ENCODE measurements at regions not wholly inside any gene's neighbourhood (a gene's known extent, or its start where the extent isn't known, plus 50 kb on each side); places are given as distances from the start of the nearest gene placed in this dataset.
"Not testable (repeated sequence)": the region's sequence is repeated elsewhere in the genome, so short reads cannot be mapped to it uniquely, and the experiment has no call there.

DNA sequence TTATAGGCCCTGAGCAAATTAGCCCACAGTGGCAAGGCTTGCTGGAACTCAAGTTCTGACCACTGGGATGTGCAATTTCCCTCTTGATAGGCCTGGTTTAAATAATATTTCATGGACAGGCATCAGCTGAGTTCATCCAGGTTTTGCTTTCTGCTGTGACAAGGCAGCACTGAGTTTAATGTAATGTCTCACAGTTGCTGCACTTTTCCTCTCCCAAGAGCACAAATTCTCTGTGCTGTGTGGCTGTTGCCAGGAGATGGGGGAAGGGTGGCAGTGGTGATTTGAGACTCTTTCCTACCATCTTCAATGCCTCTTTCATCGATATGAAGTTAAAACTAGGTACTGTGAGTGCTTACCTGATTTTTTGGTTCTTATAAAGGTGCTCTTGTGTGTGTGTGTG is 272.8 kb upstream of the STXBP6 start:
- Histone ChIP-seq H3K36me3 (ENCODE audit: control insufficient read depth, insufficient read depth, low read length) (no peaks in the 10 kb centered on the region), H3K4me3 (ENCODE audit: low read depth, low read length) (no peak overlapping the region), H3K9me3 (ENCODE audit: control insufficient read depth, low read length) (no peaks in the 10 kb centered on the region), H3K4me1 (no peaks in the 10 kb centered on the region), H3K27me3 (ENCODE audit: control insufficient read depth, insufficient read depth, low read length) (no peaks in the 10 kb centered on the region), H3K79me2 (no peaks in the 10 kb centered on the region), H2AFZ (no peak overlapping the region), H3K4me2 (ENCODE audit: low read length) (no peak overlapping the region), H3K9ac (no peak overlapping the region), H3K27ac (no peak overlapping the region)
- no peak for TF ChIP-seq CTCF (IDR thresholded peaks at IDR 0.05)

GRCh38 chr14:25316007-25316406 is 266.1 kb upstream of the STXBP6 start:
- H3K27ac ChIP-seq; H3K4me3 ChIP-seq (ENCODE audit: low read depth, low read length); H3K27me3 ChIP-seq (ENCODE audit: control insufficient read depth, insufficient read depth, low read length); H3K4me2 ChIP-seq (ENCODE audit: low read length); H3K79me2 ChIP-seq; H3K4me1 ChIP-seq; H3K36me3 ChIP-seq (ENCODE audit: control insufficient read depth, insufficient read depth, low read length); H3K9ac ChIP-seq; H3K9me3 ChIP-seq (ENCODE audit: control insufficient read depth, low read length); H2AFZ ChIP-seq: not testable (repeated sequence)

GRCh38 chr14:25308244-25308643 is 258.3 kb upstream of the STXBP6 start:
- H3K4me1 ChIP-seq: no peaks in the 10 kb centered on the region
- no peaks in the 10 kb centered on the region for H3K9me3 ChIP-seq (ENCODE audit: control insufficient read depth, low read length)
- H3K36me3 ChIP-seq (ENCODE audit: control insufficient read depth, insufficient read depth, low read length): no peaks in the 10 kb centered on the region
- no peak overlapping the region for H3K27ac ChIP-seq
- no peaks in the 10 kb centered on the region for H3K79me2 ChIP-seq
- no peak overlapping the region for H3K9ac ChIP-seq
- no peaks in the 10 kb centered on the region for H3K27me3 ChIP-seq (ENCODE audit: control insufficient read depth, insufficient read depth, low read length)
- no peak overlapping the region for H3K4me3 ChIP-seq (ENCODE audit: low read depth, low read length)
- H3K4me2 ChIP-seq (ENCODE audit: low read length): no peak overlapping the region
- TF ChIP-seq CTCF (IDR thresholded peaks at IDR 0.05): no peak
- H2AFZ ChIP-seq: no peak overlapping the region

- Histone ChIP-seq H3K27ac (no peak overlapping the region), H2AFZ (no peak overlapping the region), H3K36me3 (ENCODE audit: control insufficient read depth, insufficient read depth, low read length) (no peaks in the 10 kb centered on the region), H3K4me2 (ENCODE audit: low read length) (no peak overlapping the region), H3K9me3 (ENCODE audit: control insufficient read depth, low read length) (no peaks in the 10 kb centered on the region), H3K27me3 (ENCODE audit: control insufficient read depth, insufficient read depth, low read length) (no peaks in the 10 kb centered on the region), H3K4me3 (ENCODE audit: low read depth, low read length) (no peak overlapping the region), H3K79me2 (no peaks in the 10 kb centered on the region), H3K9ac (no peak overlapping the region), H3K4me1 (no peaks in the 10 kb centered on the region)
- no peak for TF ChIP-seq CTCF (IDR thresholded peaks at IDR 0.05)
Observed at GRCh38 chr14:25303934-25304333, 254.0 kb upstream of the STXBP6 start.

DNA sequence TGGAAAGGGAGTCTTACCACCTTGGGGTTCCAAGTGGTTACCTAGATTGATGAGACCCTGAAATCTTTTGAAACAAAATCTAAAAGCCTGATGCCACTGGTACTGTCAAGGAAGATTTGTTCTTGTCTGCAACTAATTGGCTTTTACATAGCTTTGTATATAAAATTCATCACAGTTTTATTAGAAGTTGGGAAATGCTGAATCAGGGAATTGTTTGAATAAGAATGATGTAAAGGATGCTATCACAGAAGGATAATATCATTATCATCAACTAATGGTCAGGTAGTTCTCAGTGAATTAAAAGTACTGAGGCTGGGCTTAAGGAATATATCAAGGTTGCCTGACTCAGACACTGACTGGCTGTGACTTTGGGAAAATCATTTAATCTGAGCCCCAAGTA is 248.3 kb upstream of the STXBP6 start:
- Histone ChIP-seq H2AFZ (no peak overlapping the region), H3K27ac (no peak overlapping the region), H3K4me1 (no peaks in the 10 kb centered on the region), H3K9ac (no peak overlapping the region), H3K4me3 (ENCODE audit: low read depth, low read length) (no peak overlapping the region), H3K4me2 (ENCODE audit: low read length) (no peak overlapping the region), H3K9me3 (ENCODE audit: control insufficient read depth, low read length) (no peaks in the 10 kb centered on the region), H3K27me3 (ENCODE audit: control insufficient read depth, insufficient read depth, low read length) (no peaks in the 10 kb centered on the region), H3K79me2 (no peaks in the 10 kb centered on the region), H3K36me3 (ENCODE audit: control insufficient read depth, insufficient read depth, low read length) (no peaks in the 10 kb centered on the region)
- TF ChIP-seq CTCF (IDR thresholded peaks at IDR 0.05): no peak

GRCh38 chr14:25290154-25290553 is 240.2 kb upstream of the STXBP6 start:
- not testable (repeated sequence) for H3K4me3 ChIP-seq (ENCODE audit: low read depth, low read length); H3K4me1 ChIP-seq; H2AFZ ChIP-seq; H3K27me3 ChIP-seq (ENCODE audit: control insufficient read depth, insufficient read depth, low read length); H3K27ac ChIP-seq; H3K4me2 ChIP-seq (ENCODE audit: low read length); H3K36me3 ChIP-seq (ENCODE audit: control insufficient read depth, insufficient read depth, low read length); H3K79me2 ChIP-seq; H3K9ac ChIP-seq; H3K9me3 ChIP-seq (ENCODE audit: control insufficient read depth, low read length)

Data from parathyroid adenoma (tissue), 2 donors.